SU-DHL-6 (cell line): ENCODE measurements at regions not wholly inside any gene's neighbourhood (a gene's known extent, or its start where the extent isn't known, plus 50 kb on each side); places are given as distances from the start of the nearest gene placed in this dataset.

Experiments used
- H2AFZ ChIP-seq: fragments of 200-600 bp; sonication (generic); 2 replicates; pipeline ENCODE4 v1.6.1; 2014; ENCODE audit warnings: low read depth, mild to moderate bottlenecking, moderate library complexity, mixed read lengths, antibody characterized with exemption, low read length; ENCODE audit not compliant: severe bottlenecking
- H3F3A ChIP-seq: fragments of 200-600 bp; shearing (Covaris generic); 2 replicates; pipeline ENCODE4 v1.6.0; 2016; ENCODE audit warnings: antibody characterized with exemption, mild to moderate bottlenecking; ENCODE audit not compliant: insufficient read depth
- H3K27ac ChIP-seq: fragments of 200-600 bp; sonication (generic); 2 replicates; pipeline ENCODE4 v1.5.1; 2016; ENCODE audit warnings: low read depth, mild to moderate bottlenecking, low read length, moderate library complexity, mixed read lengths
- H3K27me3 ChIP-seq: fragments of 200-600 bp; sonication (generic), shearing (Covaris generic); 2 replicates; pipeline ENCODE4 v1.6.0; 2014; ENCODE audit warnings: mild to moderate bottlenecking, low read length
- H3K36me3 ChIP-seq: fragments of 200-600 bp; sonication (generic); 2 replicates; pipeline ENCODE4 v1.6.1; 2014; ENCODE audit warnings: mild to moderate bottlenecking, low read length, mixed read lengths
- H3K4me2 ChIP-seq: fragments of 300-600, 200-600 bp; shearing (Covaris generic), sonication (generic); 2 replicates; pipeline ENCODE4 v1.6.0; 2014; ENCODE audit warnings: low read length, low read depth, mild to moderate bottlenecking; ENCODE audit not compliant: poor library complexity, severe bottlenecking
- H3K4me3 ChIP-seq: fragments of 200-600 bp; sonication (generic); 2 replicates; pipeline ENCODE4 v1.5.1; 2014; ENCODE audit warnings: antibody characterized with exemption, low read length, mild to moderate bottlenecking, mixed read lengths; ENCODE audit not compliant: insufficient read depth, poor library complexity, severe bottlenecking
- H3K79me2 ChIP-seq: fragments of 200-600 bp; sonication (generic); 2 replicates; pipeline ENCODE4 v1.6.1; 2014; ENCODE audit warnings: mild to moderate bottlenecking, low read length, moderate library complexity; ENCODE audit not compliant: insufficient read depth
- H3K9ac ChIP-seq: fragments of 200-600 bp; sonication (generic); 2 replicates; pipeline ENCODE4 v1.7.0; 2014; ENCODE audit warnings: mild to moderate bottlenecking, low read length
- H3K9me2 ChIP-seq: fragments of 200-600 bp; sonication (generic); replicated peaks from 2 replicates; pipeline ENCODE4 v1.6.1; 2014; ENCODE audit warnings: low read length; ENCODE audit not compliant: insufficient read depth
- H3K9me3 ChIP-seq: fragments of 200-600 bp; sonication (generic); 2 replicates; pipeline ENCODE4 v1.6.1; 2014; ENCODE audit warnings: low read length, mixed read lengths; ENCODE audit not compliant: insufficient read depth
- H4K20me1 ChIP-seq: fragments of 200-600 bp; sonication (generic); 2 replicates; pipeline ENCODE4 v1.6.1; 2014; ENCODE audit warnings: low read depth, mild to moderate bottlenecking, antibody characterized with exemption, low read length, moderate library complexity, mixed read lengths
- CTCF ChIP-seq: fragments of 200-600 bp; sonication (generic); IDR thresholded peaks from one replicate; pipeline ENCODE4 v1.5.1; 2017; ENCODE audit warnings: antibody characterized with exemption, mild to moderate bottlenecking, low read length, moderate library complexity; ENCODE audit not compliant: insufficient read depth, poor library complexity, severe bottlenecking
- EZH2phosphoT487 ChIP-seq: fragments of 200-600 bp; sonication (generic), shearing (Covaris generic); conservative IDR thresholded peaks from 2 replicates; pipeline ENCODE4 v1.6.1; 2018; ENCODE audit warnings: mild to moderate bottlenecking, antibody characterized with exemption, low read length, moderate library complexity, mixed read lengths

- Histone ChIP-seq H3K79me2 (no peaks in the 10 kb centered on the region), H3K9me3 (no peaks in the 10 kb centered on the region), H3K27ac (no peak overlapping the region), H3K4me3 (no peak overlapping the region), H3K9ac (no peak overlapping the region), H3K36me3 (no peaks in the 10 kb centered on the region), H3K4me2 (no peak overlapping the region), H2AFZ (no peak overlapping the region), H3F3A (no peaks in the 10 kb centered on the region), H3K27me3 (no peaks in the 10 kb centered on the region), H4K20me1 (no peaks in the 10 kb centered on the region), H3K9me2 (no peaks in the 10 kb centered on the region)
- TF ChIP-seq CTCF (no peak), EZH2phosphoT487 (no peak)
Observed at GRCh38 chr13:84536906-84537305, 654.6 kb upstream of the SLITRK1 start.

- no peak for TF ChIP-seq CTCF
- no peak overlapping the region for H2AFZ ChIP-seq
Observed at GRCh38 chr13:84528408-84529070, 646.3 kb upstream of the SLITRK1 start.

GRCh38 chr13:84525865-84526264, 643.6 kb upstream of the SLITRK1 start:
- Histone ChIP-seq H3K9me2 (no peaks in the 10 kb centered on the region; the same call in 1 of the 2 replicates), H3K27me3 (no peaks in the 10 kb centered on the region), H4K20me1 (no peaks in the 10 kb centered on the region), H3K27ac (no peak overlapping the region), H3K9ac (no peak overlapping the region), H3K4me3 (no peak overlapping the region), H3K36me3 (no peaks in the 10 kb centered on the region), H3K79me2 (no peaks in the 10 kb centered on the region), H3F3A (no peaks in the 10 kb centered on the region), H2AFZ (no peak overlapping the region), H3K9me3 (no peaks in the 10 kb centered on the region), H3K4me2 (no peak overlapping the region)
- no peak for TF ChIP-seq EZH2phosphoT487
- no peak for TF ChIP-seq CTCF

More at GRCh38 chr13:84528408-84529070, 646.3 kb upstream of the SLITRK1 start:
- H3K9ac ChIP-seq = no peak overlapping the region
- no peak overlapping the region for H3K27ac ChIP-seq
- no peaks in the 10 kb centered on the region for H3K27me3 ChIP-seq
- no peaks in the 10 kb centered on the region for H3K79me2 ChIP-seq
- no peak overlapping the region for H3K4me3 ChIP-seq
- no peaks in the 10 kb centered on the region for H3K36me3 ChIP-seq
- no peak overlapping the region for H3K4me2 ChIP-seq
- no peaks in the 10 kb centered on the region for H3F3A ChIP-seq
- no peaks in the 10 kb centered on the region for H3K9me3 ChIP-seq
- no peaks in the 10 kb centered on the region for H4K20me1 ChIP-seq
- no peaks in the 10 kb centered on the region; the same call in 1 of the 2 replicates for H3K9me2 ChIP-seq
